VCaP (cell line): ENCODE measurements at regions not wholly inside any gene's neighbourhood (a gene's known extent, or its start where the extent isn't known, plus 50 kb on each side); places are given as distances from the start of the nearest gene placed in this dataset.

Experiments
- H3K27ac ChIP-seq: fragments of 450-650 bp; 2 replicates; pipeline ENCODE4 v1.5.1; 2017
- TF ChIP-seq, protein P1 (sequence below): fragments of 450-650 bp; conservative IDR thresholded peaks from 2 replicates; pipeline ENCODE4 v1.5.1; 2017; ENCODE audit warnings: mild to moderate bottlenecking, moderate library complexity

DNA sequence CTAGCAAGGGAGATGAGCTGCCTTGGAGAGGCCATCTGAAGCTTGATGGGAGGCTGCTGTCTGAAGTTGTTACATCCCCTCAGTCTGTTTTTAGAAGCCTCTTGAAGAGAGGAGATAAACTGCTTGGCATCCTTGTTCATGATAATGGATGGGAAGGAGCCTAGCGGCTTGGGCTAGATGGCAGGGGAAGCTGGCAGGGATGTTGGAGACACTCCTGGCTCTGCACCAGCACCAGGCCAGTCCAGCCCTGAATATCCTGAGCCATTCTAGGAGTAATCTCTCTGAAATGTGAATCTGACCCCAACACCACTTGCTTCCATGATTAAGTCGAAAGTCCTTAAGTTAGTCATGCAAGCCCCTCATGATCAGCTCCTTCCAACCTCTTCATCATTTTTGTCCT, 310.5 kb downstream of the NSG2 start:
- H3K27ac ChIP-seq: no peak overlapping the region
- TF ChIP-seq, protein P1, sequence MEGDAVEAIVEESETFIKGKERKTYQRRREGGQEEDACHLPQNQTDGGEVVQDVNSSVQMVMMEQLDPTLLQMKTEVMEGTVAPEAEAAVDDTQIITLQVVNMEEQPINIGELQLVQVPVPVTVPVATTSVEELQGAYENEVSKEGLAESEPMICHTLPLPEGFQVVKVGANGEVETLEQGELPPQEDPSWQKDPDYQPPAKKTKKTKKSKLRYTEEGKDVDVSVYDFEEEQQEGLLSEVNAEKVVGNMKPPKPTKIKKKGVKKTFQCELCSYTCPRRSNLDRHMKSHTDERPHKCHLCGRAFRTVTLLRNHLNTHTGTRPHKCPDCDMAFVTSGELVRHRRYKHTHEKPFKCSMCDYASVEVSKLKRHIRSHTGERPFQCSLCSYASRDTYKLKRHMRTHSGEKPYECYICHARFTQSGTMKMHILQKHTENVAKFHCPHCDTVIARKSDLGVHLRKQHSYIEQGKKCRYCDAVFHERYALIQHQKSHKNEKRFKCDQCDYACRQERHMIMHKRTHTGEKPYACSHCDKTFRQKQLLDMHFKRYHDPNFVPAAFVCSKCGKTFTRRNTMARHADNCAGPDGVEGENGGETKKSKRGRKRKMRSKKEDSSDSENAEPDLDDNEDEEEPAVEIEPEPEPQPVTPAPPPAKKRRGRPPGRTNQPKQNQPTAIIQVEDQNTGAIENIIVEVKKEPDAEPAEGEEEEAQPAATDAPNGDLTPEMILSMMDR: no peak

DNA sequence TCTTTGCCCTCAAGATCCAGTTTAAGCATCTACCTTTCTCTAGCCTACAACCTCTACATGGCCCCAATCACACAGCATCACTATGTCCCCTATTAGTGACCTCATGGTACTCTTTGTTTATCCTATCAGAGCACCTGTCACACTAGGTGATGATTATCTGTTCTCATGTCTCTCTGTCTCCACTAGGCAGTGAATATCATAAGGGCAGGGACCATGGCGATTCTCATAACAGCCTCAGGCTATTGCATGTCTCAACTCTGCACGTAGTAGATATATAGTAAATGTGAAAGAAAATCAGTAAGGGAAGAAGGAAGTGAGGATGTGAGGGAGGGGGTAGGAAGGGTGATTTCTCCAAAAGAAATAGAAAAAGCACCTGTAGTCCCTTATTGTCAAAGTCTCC, 311.0 kb downstream of the NSG2 start:
- TF ChIP-seq, protein P1: no peak
- no peak overlapping the region for H3K27ac ChIP-seq

DNA sequence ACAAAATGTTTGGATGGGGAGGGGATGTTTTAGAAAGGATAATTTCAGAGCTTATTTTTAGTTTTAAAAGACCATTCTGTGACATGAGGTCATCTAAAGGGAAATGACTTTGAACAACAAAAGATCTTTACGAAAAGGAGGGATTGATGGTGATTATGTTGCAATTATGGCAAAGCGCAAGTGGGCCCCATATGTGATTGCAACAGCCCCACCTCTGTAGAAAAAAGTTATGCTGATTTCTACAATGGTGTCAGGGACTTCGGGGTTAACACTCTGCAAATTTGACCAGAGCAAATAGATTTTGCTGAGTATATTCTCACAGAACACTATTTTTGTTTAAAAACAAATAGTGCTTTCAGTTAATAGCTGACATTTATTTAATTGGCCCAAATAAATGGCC, 312.8 kb downstream of the NSG2 start:
- H3K27ac ChIP-seq: peak overlapping the region; percentile 65
- TF ChIP-seq, protein P1: no peak

DNA sequence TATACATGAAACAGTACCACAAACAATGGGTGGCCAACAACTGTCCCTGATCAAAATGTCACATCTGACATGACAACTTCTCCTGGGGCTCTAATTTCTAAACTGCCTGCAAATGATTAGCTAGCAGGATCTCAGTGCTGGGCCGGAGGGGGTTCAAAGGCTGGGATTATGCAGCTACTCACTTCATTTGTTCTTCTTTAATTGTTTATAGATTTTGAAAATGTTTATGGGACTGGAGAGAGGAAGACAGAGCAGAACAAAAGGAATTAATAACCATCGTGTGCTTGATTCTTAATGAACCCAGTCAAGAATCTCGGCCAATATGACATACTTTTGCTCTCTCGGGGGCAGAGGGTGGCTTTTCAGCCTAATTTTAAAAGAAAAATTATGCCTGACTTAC, 313.6 kb downstream of the NSG2 start:
- peak overlapping the region; percentile 65 for H3K27ac ChIP-seq
- TF ChIP-seq, protein P1: no peak

DNA sequence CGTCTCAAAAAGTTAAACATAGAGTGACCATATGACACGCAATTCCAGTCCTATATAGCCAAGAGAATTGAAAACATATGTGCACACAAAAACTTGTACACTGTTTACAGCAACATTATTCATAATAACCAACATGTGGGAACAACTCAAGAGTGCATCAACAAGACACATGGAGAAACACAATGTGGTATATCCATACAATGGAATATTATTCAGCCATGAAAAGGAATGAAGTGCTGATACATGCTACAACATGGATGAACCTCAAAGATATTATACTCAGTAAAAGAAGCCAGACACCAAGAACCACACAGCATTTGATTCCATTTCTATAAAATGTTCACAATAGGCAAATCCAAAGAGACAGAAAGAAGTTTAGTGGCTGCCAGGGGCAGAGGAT, 317.0 kb downstream of the NSG2 start:
- TF ChIP-seq, protein P1: no peak
- H3K27ac ChIP-seq: no peak overlapping the region

DNA sequence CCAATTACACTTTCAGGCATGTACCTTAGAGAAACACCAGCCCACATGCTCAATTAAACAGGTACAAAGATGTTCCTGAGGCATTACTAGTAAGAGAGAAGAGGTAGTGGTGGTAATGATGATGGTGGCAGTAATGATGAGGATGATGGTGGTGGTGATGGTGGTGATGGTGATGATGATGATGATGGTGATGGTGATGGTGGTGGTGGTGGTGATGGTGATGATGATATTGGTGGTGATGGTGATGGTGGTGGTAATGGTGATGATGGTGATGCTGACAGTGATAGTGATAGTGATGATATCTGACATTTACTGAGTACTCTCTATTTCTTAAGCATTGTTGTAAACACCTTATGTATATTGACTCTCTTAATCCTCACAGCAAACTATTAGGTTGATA, 318.4 kb downstream of the NSG2 start:
- no peak overlapping the region for H3K27ac ChIP-seq
- TF ChIP-seq, protein P1: no peak

DNA sequence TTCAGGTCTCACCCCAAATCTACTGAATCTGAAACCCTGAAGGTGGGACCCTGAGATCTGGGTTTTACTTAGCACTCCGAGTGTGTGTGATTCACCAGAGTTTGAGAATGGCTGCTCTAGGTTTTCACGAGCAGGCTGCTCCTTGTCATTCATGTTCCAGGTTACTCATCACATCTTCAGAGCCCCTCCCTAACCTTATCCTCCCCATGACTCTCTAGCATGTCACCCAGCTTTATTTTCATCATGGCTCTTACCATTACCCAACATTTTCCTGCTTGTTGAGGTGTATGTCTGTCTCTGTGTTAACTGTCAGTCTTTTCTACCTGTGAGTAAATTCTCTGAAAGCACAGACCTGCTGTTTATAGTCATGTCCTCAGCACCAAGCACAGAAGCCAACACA, 319.2 kb downstream of the NSG2 start:
- no peak overlapping the region for H3K27ac ChIP-seq
- TF ChIP-seq, protein P1: no peak

DNA sequence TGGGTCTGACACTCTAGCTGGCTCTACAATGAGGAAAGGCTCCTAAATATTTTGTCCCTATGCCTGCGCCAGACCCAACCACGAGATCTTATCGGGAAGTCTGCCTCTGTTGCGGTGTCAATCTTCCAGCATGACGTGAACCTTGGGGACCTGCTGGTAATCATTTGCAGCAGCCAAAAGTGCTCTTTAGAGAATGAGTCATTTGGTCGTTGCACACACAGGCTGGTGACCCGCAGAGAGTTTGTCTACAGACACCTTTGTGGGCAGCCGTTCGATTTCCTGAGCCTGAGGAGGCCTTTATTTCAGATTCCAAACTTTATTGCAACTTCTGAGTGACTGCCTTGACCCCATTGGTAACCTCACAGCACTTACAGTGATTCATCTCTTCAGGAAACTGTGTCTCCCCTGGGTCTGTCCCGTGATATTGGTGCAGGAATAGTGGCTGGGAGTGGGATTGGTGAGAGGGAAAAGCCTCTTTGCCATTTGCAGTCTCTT, 326.1 kb downstream of the NSG2 start:
- TF ChIP-seq, protein P1: no peak
- H3K27ac ChIP-seq: no peak overlapping the region
